T-helper 17 cell (primary cell): ENCODE measurements at regions not wholly inside any gene's neighbourhood (a gene's known extent, or its start where the extent isn't known, plus 50 kb on each side); places are given as distances from the start of the nearest gene placed in this dataset.
A peak's percentile ranks its signal among the peaks of the same experiment; 100 is the strongest.

Source experiments
- ATAC-seq: fragments of 150-1000 bp; cut with Tn5 transposase; 2 replicates; pipeline ENCODE4 v1.10.0; 2021; ENCODE audit warnings: mild to moderate bottlenecking, moderate library complexity
- DNase-seq, 3 donors: peaks; one replicate each; pipeline versions ENCODE4 v3.0.0 to v3.0.0-alpha.2; 2020 to 2021
- H3K9me3 ChIP-seq: one replicate; pipeline ENCODE4 v1.7.0; 2013; ENCODE audit warnings: low read length, mild to moderate bottlenecking; ENCODE audit not compliant: control insufficient read depth, poor library complexity, severe bottlenecking
- H3K27ac Mint-ChIP-seq: one replicate; pipeline ENCODE4 v1.8.0; 2022; ENCODE audit warnings: mild to moderate bottlenecking, moderate library complexity, mixed read lengths
- H3K27me3 Mint-ChIP-seq: one replicate; pipeline ENCODE4 v1.8.0; 2022; ENCODE audit warnings: mixed read lengths
- H3K36me3 Mint-ChIP-seq: one replicate; pipeline ENCODE4 v1.8.0; 2022; ENCODE audit warnings: low read depth, mixed read lengths
- H3K4me1 Mint-ChIP-seq: one replicate; pipeline ENCODE4 v1.8.0; 2022; ENCODE audit warnings: mild to moderate bottlenecking, mixed read lengths
- H3K4me3 Mint-ChIP-seq: one replicate; pipeline ENCODE4 v1.8.0; 2022; ENCODE audit warnings: mild to moderate bottlenecking, moderate library complexity, mixed read lengths

- ATAC-seq (no peak), DNase-seq (no peak)
- peaks cover 6% of the 10 kb centered on the region for H3K4me1 Mint-ChIP-seq
- no peak overlapping the region for H3K4me3 Mint-ChIP-seq
- no peak overlapping the region for H3K27ac Mint-ChIP-seq
- H3K9me3 ChIP-seq = no peaks in the 10 kb centered on the region
- peaks cover 28% of the 10 kb centered on the region for H3K27me3 Mint-ChIP-seq
- H3K36me3 Mint-ChIP-seq = peaks cover 3% of the 10 kb centered on the region
Observed at GRCh38 chr15:70209499-70209898, 111.8 kb upstream of the TLE3 start.

GRCh38 chr15:70208332-70208731 lies 110.6 kb upstream of the TLE3 start:
- peaks cover 6% of the 10 kb centered on the region for H3K4me1 Mint-ChIP-seq
- ATAC-seq = no peak
- no peak for DNase-seq
- H3K27ac Mint-ChIP-seq = no peak overlapping the region
- no peak overlapping the region for H3K4me3 Mint-ChIP-seq
- H3K36me3 Mint-ChIP-seq = peaks cover 3% of the 10 kb centered on the region
- no peaks in the 10 kb centered on the region for H3K9me3 ChIP-seq
- H3K27me3 Mint-ChIP-seq = peaks cover 28% of the 10 kb centered on the region

GRCh38 chr15:70206668-70207067 lies 109.0 kb upstream of the TLE3 start:
- Mint-ChIP-seq H3K4me1 (peaks cover 2% of the 10 kb centered on the region), H3K27me3 (peaks cover 23% of the 10 kb centered on the region), H3K4me3 (no peak overlapping the region), H3K36me3 (peaks cover 3% of the 10 kb centered on the region), H3K27ac (no peak overlapping the region)
- ATAC-seq = no peak
- no peak for DNase-seq
- H3K9me3 ChIP-seq = no peaks in the 10 kb centered on the region

- Mint-ChIP-seq H3K27ac (no peak overlapping the region), H3K4me1 (peaks cover 2% of the 10 kb centered on the region), H3K4me3 (no peak overlapping the region), H3K27me3 (peaks cover 14% of the 10 kb centered on the region), H3K36me3 (peaks cover 1% of the 10 kb centered on the region)
- H3K9me3 ChIP-seq = no peaks in the 10 kb centered on the region
- DNase-seq (no peak), ATAC-seq (no peak)
Observed at GRCh38 chr15:70204652-70205051, 106.9 kb upstream of the TLE3 start.

- H3K27me3 Mint-ChIP-seq = peaks cover 11% of the 10 kb centered on the region
Observed at GRCh38 chr15:70203981-70204560, 106.4 kb upstream of the TLE3 start.

GRCh38 chr15:70202756-70203155 lies 105.0 kb upstream of the TLE3 start:
- Mint-ChIP-seq H3K27ac (no peak overlapping the region), H3K4me1 (no peaks in the 10 kb centered on the region), H3K36me3 (no peaks in the 10 kb centered on the region), H3K27me3 (peaks cover 11% of the 10 kb centered on the region), H3K4me3 (no peak overlapping the region)
- no peaks in the 10 kb centered on the region for H3K9me3 ChIP-seq
- DNase-seq (no peak), ATAC-seq (no peak)

More at GRCh38 chr15:70203981-70204560, 106.4 kb upstream of the TLE3 start:
- no peak overlapping the region for H3K27ac Mint-ChIP-seq
- no peak for DNase-seq
- ATAC-seq = no peak
- no peaks in the 10 kb centered on the region for H3K36me3 Mint-ChIP-seq
- H3K9me3 ChIP-seq = no peaks in the 10 kb centered on the region
- H3K4me1 Mint-ChIP-seq = peaks cover 2% of the 10 kb centered on the region
- H3K4me3 Mint-ChIP-seq = no peak overlapping the region

GRCh38 chr15:70201425-70201775 lies 103.7 kb upstream of the TLE3 start:
- Mint-ChIP-seq H3K4me1 (peaks cover 8% of the 10 kb centered on the region), H3K36me3 (no peaks in the 10 kb centered on the region), H3K4me3 (no peak overlapping the region), H3K27ac (no peak overlapping the region), H3K27me3 (peaks cover 6% of the 10 kb centered on the region)
- DNase-seq = no peak
- no peaks in the 10 kb centered on the region for H3K9me3 ChIP-seq
- ATAC-seq = no peak

GRCh38 chr15:70200511-70201424 lies 103.1 kb upstream of the TLE3 start:
- H3K9me3 ChIP-seq = no peaks in the 10 kb centered on the region
- H3K4me3 Mint-ChIP-seq = no peak overlapping the region

GRCh38 chr15:70199540-70200410 lies 102.1 kb upstream of the TLE3 start:
- Mint-ChIP-seq H3K4me3 (no peak overlapping the region), H3K4me1 (peaks cover 8% of the 10 kb centered on the region), H3K36me3 (no peaks in the 10 kb centered on the region), H3K27ac (peak overlapping the region; percentile 49), H3K27me3 (peaks cover 3% of the 10 kb centered on the region)
- H3K9me3 ChIP-seq = no peaks in the 10 kb centered on the region
- ATAC-seq = no peak
- DNase-seq = no peak

More at GRCh38 chr15:70200511-70201424, 103.1 kb upstream of the TLE3 start:
- no peak for ATAC-seq
- H3K36me3 Mint-ChIP-seq = no peaks in the 10 kb centered on the region
- peaks cover 8% of the 10 kb centered on the region for H3K4me1 Mint-ChIP-seq
- no peaks in the 10 kb centered on the region for H3K27me3 Mint-ChIP-seq
- DNase-seq = no peak
- H3K27ac Mint-ChIP-seq = peak overlapping the region; percentile 49

- Mint-ChIP-seq H3K27ac (peak overlapping the region; percentile 49), H3K4me1 (peaks cover 8% of the 10 kb centered on the region), H3K27me3 (peaks cover 4% of the 10 kb centered on the region), H3K36me3 (no peaks in the 10 kb centered on the region), H3K4me3 (no peak overlapping the region)
- H3K9me3 ChIP-seq = no peaks in the 10 kb centered on the region
- DNase-seq (no peak), ATAC-seq (no peak)
Observed at GRCh38 chr15:70199124-70199482, 101.4 kb upstream of the TLE3 start.

GRCh38 chr15:70198441-70199123 lies 100.9 kb upstream of the TLE3 start:
- no peak for ATAC-seq
- H3K4me3 Mint-ChIP-seq = no peak overlapping the region
- peaks cover 7% of the 10 kb centered on the region for H3K27me3 Mint-ChIP-seq
- H3K36me3 Mint-ChIP-seq = no peaks in the 10 kb centered on the region
- H3K9me3 ChIP-seq = no peaks in the 10 kb centered on the region
- DNase-seq = no peak
- peak overlapping the region; percentile 83 for H3K27ac Mint-ChIP-seq
- H3K4me1 Mint-ChIP-seq = peaks cover 8% of the 10 kb centered on the region

- Mint-ChIP-seq H3K4me1 (peaks cover 8% of the 10 kb centered on the region), H3K36me3 (no peaks in the 10 kb centered on the region), H3K27me3 (peaks cover 13% of the 10 kb centered on the region), H3K4me3 (no peak overlapping the region), H3K27ac (peak overlapping the region; percentile 83)
- DNase-seq (no peak), ATAC-seq (no peak)
- no peaks in the 10 kb centered on the region for H3K9me3 ChIP-seq
Observed at GRCh38 chr15:70197945-70198361, 100.2 kb upstream of the TLE3 start.
